Loucy (cell line): ENCODE measurements at regions not wholly inside any gene's neighbourhood (a gene's known extent, or its start where the extent isn't known, plus 50 kb on each side); places are given as distances from the start of the nearest gene placed in this dataset.

Source experiments
- EZH2phosphoT487 ChIP-seq: fragments of 200-600 bp; IDR thresholded peaks from 2 replicates; pipeline ENCODE4 v1.6.1; 2018; ENCODE audit warnings: antibody characterized with exemption, mild to moderate bottlenecking, moderate library complexity, borderline replicate concordance
- TF ChIP-seq, protein P1 (sequence below): fragments of 200-600 bp; sonication (generic); conservative IDR thresholded peaks from 2 replicates; pipeline ENCODE4 v1.5.1; 2014; ENCODE audit warnings: mild to moderate bottlenecking, antibody characterized with exemption, low read length

- TF ChIP-seq, protein P1, sequence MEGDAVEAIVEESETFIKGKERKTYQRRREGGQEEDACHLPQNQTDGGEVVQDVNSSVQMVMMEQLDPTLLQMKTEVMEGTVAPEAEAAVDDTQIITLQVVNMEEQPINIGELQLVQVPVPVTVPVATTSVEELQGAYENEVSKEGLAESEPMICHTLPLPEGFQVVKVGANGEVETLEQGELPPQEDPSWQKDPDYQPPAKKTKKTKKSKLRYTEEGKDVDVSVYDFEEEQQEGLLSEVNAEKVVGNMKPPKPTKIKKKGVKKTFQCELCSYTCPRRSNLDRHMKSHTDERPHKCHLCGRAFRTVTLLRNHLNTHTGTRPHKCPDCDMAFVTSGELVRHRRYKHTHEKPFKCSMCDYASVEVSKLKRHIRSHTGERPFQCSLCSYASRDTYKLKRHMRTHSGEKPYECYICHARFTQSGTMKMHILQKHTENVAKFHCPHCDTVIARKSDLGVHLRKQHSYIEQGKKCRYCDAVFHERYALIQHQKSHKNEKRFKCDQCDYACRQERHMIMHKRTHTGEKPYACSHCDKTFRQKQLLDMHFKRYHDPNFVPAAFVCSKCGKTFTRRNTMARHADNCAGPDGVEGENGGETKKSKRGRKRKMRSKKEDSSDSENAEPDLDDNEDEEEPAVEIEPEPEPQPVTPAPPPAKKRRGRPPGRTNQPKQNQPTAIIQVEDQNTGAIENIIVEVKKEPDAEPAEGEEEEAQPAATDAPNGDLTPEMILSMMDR, result no peak
- no peak for TF ChIP-seq EZH2phosphoT487
Observed at GRCh38 chr5:118076490-118076889, 911.9 kb downstream of the DTWD2 start.
